ENCODE measurements at regions not wholly inside any gene's neighbourhood (a gene's known extent, or its start where the extent isn't known, plus 50 kb on each side); places are given as distances from the start of the nearest gene placed in this dataset.

DNA sequence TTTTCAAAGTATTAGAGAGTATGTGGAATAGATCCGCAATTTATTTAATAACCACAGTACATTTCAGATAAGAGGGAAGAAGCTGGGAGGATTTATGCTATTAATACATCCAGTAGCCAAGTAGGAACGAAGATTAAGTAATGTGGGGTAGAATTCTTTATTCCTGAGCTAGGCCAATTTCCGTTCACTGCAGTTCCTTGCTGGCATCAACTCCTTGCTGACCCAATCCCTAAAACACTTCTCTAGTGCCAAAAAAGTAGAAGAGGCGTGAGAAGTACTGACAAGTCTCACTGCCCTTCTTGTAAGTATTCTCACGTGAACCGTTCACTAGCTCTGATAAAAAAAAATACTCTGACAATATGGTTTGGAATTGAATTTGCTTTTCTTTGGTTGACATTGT, 211.4 kb downstream of the EPHA4 start:
- H3K9ac ChIP-seq (ENCODE audit: insufficient read depth in 1 of 2, low read depth in 2 of 2, low read length in 2 of 2), result no peak overlapping the region
- no peaks in the 10 kb centered on the region for H3K9me3 ChIP-seq (replicated peaks; ENCODE audit: control insufficient read depth, insufficient read depth, low read depth, low read length)
- H3K27ac ChIP-seq (ENCODE audit: extremely low read depth, low read depth, low read length), result no peak overlapping the region
- in situ Hi-C loops (cut with MboI), result no loop called here
- ChIA-PET CTCF (ENCODE audit: low intra/inter-chr PET ratio) (no interaction called here), POLR2A (no interaction called here)
- intact Hi-C loops (cut with micrococcal nuclease), result no loop called here
- no peak overlapping the region for H3K4me2 ChIP-seq (ENCODE audit: insufficient read depth, low read length)
- H3K4me3 ChIP-seq, result no peak overlapping the region
- no peak overlapping the region for H2AFZ ChIP-seq (ENCODE audit: low read depth, low read length)
- H3K36me3 ChIP-seq (ENCODE audit: control insufficient read depth, insufficient read depth, low read length), result no peaks in the 10 kb centered on the region
- H4K20me1 ChIP-seq (replicated peaks; ENCODE audit: control insufficient read depth, insufficient read depth, low read length), result no peaks in the 10 kb centered on the region
- H3K9me1 ChIP-seq (ENCODE audit: control insufficient read depth, insufficient read depth, low read length), result no peaks in the 10 kb centered on the region
- DNase-seq (ENCODE audit: extremely low read depth in 1 of 4, low spot score in 3 of 4) (no peak), FAIRE-seq (no peak), ATAC-seq (no peak)
- TF ChIP-seq PTRF (tag; IDR thresholded peaks at IDR 0.05), result no peak
- TF ChIP-seq ZNF76 (CRISPR knock-in tag; IDR thresholded peaks at IDR 0.05; ENCODE audit: borderline replicate concordance), result no peak
- TF ChIP-seq HMGXB4 (CRISPR knock-in tag; IDR thresholded peaks at IDR 0.05), result no peak
- TF ChIP-seq CREM (IDR thresholded peaks at IDR 0.05; ENCODE audit: low read depth), result no peak
- TF ChIP-seq KLF1 (tag; IDR thresholded peaks at IDR 0.05), result no peak
- TF ChIP-seq EHMT2 (IDR thresholded peaks at IDR 0.05), result no peak
- TF ChIP-seq, protein P1, sequence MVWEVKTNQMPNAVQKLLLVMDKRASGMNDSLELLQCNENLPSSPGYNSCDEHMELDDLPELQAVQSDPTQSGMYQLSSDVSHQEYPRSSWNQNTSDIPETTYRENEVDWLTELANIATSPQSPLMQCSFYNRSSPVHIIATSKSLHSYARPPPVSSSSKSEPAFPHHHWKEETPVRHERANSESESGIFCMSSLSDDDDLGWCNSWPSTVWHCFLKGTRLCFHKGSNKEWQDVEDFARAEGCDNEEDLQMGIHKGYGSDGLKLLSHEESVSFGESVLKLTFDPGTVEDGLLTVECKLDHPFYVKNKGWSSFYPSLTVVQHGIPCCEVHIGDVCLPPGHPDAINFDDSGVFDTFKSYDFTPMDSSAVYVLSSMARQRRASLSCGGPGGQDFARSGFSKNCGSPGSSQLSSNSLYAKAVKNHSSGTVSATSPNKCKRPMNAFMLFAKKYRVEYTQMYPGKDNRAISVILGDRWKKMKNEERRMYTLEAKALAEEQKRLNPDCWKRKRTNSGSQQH (CRISPR knock-in tag; IDR thresholded peaks at IDR 0.05), result no peak
- no peaks in the 10 kb centered on the region for H3K79me2 ChIP-seq (ENCODE audit: control insufficient read depth, insufficient read depth, low read length)
- WGBS (ENCODE audit: insufficient coverage, low coverage, missing lambda C conversion rate), result 3% methylated on average over 4 of the region's 6 CpGs
- BruUV-seq (replicated peaks), result no TSS peak
- no peaks in the 10 kb centered on the region for H3K27me3 ChIP-seq (ENCODE audit: control insufficient read depth in 2 of 2, insufficient read depth in 2 of 2, low read length in 2 of 2)
- no peaks in the 10 kb centered on the region for H3K4me1 ChIP-seq (replicated peaks in 1 of 2; ENCODE audit: control insufficient read depth in 2 of 2, insufficient read depth in 2 of 2, low read length in 2 of 2)

Measured in K562 (cell line).